ENCODE measurements at regions not wholly inside any gene's neighbourhood (a gene's known extent, or its start where the extent isn't known, plus 50 kb on each side); places are given as distances from the start of the nearest gene placed in this dataset.

DNA sequence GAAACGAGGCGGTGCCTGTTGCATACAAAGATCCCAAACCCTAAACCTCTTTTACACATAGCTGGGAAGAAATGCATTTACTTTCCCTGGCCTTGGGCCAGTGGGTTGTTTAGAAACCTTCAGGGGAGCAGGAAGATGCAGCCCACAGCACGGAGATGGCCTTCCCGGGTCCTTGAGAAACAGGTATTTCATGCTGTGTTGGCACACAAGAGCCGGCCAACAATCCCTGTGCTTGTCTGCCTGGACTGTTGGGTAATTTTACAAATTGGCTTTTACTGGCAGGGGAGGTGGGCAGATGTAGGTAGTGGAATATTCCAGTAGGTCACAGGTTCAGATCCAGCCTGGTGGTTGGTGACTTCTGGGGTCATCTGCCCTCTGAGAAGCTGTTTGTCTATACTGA lies 148.0 kb downstream of the FOXL1 start:
- no peak overlapping the region for H3K4me3 ChIP-seq (ENCODE audit: low read length)
- H3K4me1 ChIP-seq (ENCODE audit: control insufficient read depth, insufficient read depth, low read length), result no peaks in the 10 kb centered on the region
- no peak overlapping the region for H3K4me2 ChIP-seq (ENCODE audit: low read length)
- H3K9ac ChIP-seq (ENCODE audit: low read depth, low read length), result no peak overlapping the region
- no peaks in the 10 kb centered on the region for H3K36me3 ChIP-seq (ENCODE audit: insufficient read depth, low read length)
- H3K27me3 ChIP-seq (ENCODE audit: control insufficient read depth, insufficient read depth, low read length), result peaks cover 33% of the 10 kb centered on the region
- H3K9me3 ChIP-seq (replicated peaks; ENCODE audit: low read length), result no peaks in the 10 kb centered on the region

DNA sequence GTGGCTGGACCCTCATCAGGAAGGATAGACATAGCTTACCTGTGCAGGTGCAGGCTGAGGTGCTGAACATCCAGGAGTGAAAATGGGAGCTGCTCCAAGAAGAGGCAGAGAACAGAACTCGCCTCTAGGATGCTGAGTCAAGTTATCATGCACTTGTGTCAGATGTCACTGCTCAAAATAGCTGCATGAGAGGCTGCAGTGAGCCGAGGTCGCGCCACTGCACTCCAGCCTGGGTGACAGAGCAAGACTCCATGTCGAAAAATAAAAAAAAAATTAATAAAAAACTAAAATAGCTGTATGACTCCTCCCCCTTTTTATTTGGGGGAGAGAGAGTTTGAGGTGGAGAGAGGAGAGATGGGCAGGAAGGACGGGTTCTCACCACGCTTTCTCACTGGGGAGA lies 148.8 kb downstream of the FOXL1 start:
- no peak overlapping the region for H3K9ac ChIP-seq (ENCODE audit: low read depth, low read length)
- no peak overlapping the region for H3K4me3 ChIP-seq (ENCODE audit: low read length)
- no peaks in the 10 kb centered on the region for H3K36me3 ChIP-seq (ENCODE audit: insufficient read depth, low read length)
- H3K4me2 ChIP-seq (ENCODE audit: low read length), result no peak overlapping the region
- no peaks in the 10 kb centered on the region for H3K4me1 ChIP-seq (ENCODE audit: control insufficient read depth, insufficient read depth, low read length)
- H3K27me3 ChIP-seq (ENCODE audit: control insufficient read depth, insufficient read depth, low read length), result peaks cover 38% of the 10 kb centered on the region
- no peaks in the 10 kb centered on the region for H3K9me3 ChIP-seq (replicated peaks; ENCODE audit: low read length)

DNA sequence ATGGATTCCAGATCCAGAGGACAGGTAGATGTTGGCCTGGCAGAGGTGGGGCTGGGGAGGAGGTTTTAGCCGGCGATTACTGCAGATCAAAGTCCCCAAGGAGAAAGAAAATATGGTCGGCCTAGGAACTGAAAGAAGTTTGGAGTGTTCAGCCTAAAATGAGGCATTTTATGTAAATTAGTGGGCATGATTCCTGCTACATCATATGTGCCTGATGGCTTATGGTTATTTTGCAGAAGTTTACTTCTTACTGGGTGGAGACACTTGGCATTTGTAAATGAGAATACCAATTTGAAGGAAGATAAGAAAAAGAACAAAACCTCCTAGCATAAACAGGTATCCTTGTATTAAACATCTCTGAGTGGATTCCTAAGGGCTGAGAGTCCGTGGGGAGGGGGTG lies 149.3 kb downstream of the FOXL1 start:
- H3K4me3 ChIP-seq (ENCODE audit: low read length), result no peak overlapping the region
- H3K27me3 ChIP-seq (ENCODE audit: control insufficient read depth, insufficient read depth, low read length), result peaks cover 38% of the 10 kb centered on the region
- H3K9me3 ChIP-seq (replicated peaks; ENCODE audit: low read length), result no peaks in the 10 kb centered on the region
- H3K9ac ChIP-seq (ENCODE audit: low read depth, low read length), result no peak overlapping the region
- H3K4me2 ChIP-seq (ENCODE audit: low read length), result no peak overlapping the region
- peaks cover 3% of the 10 kb centered on the region for H3K4me1 ChIP-seq (ENCODE audit: control insufficient read depth, insufficient read depth, low read length)
- H3K36me3 ChIP-seq (ENCODE audit: insufficient read depth, low read length), result no peaks in the 10 kb centered on the region

DNA sequence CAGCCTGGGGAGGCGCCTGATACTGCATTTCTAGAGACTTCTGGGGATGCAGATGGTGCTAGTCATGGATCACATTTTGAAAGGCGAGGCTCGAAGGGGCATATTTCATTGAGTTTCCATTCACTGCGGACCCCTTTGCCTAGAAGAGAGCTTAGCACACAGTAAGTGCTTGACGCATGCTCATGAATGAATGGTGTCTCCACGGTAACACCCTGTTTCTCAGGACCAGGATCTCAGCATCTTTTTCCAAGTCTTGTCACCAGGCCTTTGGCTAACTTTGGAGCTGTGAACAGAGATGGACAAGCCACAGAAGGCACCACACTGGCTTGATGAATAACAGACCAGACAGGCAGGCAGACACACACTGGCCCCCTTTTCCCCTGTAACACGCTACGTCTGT lies 151.3 kb downstream of the FOXL1 start:
- Histone ChIP-seq H3K9me3 (replicated peaks; ENCODE audit: low read length) (no peaks in the 10 kb centered on the region), H3K36me3 (ENCODE audit: insufficient read depth, low read length) (no peaks in the 10 kb centered on the region), H3K4me1 (ENCODE audit: control insufficient read depth, insufficient read depth, low read length) (peaks cover 16% of the 10 kb centered on the region), H3K27me3 (ENCODE audit: control insufficient read depth, insufficient read depth, low read length) (peaks cover 38% of the 10 kb centered on the region), H3K4me3 (ENCODE audit: low read length) (no peak overlapping the region), H3K9ac (ENCODE audit: low read depth, low read length) (no peak overlapping the region), H3K4me2 (ENCODE audit: low read length) (no peak overlapping the region)

DNA sequence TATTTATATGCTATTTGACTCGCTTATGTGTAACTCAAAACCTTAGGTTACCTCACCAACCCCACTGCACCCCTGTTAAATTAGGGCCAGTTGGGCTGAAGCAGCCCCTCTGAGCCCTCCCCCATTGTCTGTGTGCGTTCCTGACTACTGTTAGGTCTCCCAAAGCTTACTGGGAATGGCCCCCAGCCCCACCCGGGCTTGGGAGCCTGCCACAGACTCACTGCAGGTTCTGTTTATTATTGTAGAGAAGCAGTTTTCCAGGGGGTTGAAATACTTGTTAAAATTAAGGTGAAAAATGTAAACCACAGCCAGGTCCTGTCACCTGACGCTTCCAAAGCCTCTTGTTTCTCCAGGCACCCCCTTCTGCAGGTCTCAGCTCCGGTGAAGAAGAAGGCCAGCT lies 151.7 kb downstream of the FOXL1 start:
- no peak overlapping the region for H3K4me2 ChIP-seq (ENCODE audit: low read length)
- no peak overlapping the region for H3K9ac ChIP-seq (ENCODE audit: low read depth, low read length)
- peaks cover 38% of the 10 kb centered on the region for H3K27me3 ChIP-seq (ENCODE audit: control insufficient read depth, insufficient read depth, low read length)
- H3K4me1 ChIP-seq (ENCODE audit: control insufficient read depth, insufficient read depth, low read length), result peaks cover 16% of the 10 kb centered on the region
- H3K9me3 ChIP-seq (replicated peaks; ENCODE audit: low read length), result no peaks in the 10 kb centered on the region
- H3K36me3 ChIP-seq (ENCODE audit: insufficient read depth, low read length), result no peaks in the 10 kb centered on the region
- H3K4me3 ChIP-seq (ENCODE audit: low read length), result no peak overlapping the region

DNA sequence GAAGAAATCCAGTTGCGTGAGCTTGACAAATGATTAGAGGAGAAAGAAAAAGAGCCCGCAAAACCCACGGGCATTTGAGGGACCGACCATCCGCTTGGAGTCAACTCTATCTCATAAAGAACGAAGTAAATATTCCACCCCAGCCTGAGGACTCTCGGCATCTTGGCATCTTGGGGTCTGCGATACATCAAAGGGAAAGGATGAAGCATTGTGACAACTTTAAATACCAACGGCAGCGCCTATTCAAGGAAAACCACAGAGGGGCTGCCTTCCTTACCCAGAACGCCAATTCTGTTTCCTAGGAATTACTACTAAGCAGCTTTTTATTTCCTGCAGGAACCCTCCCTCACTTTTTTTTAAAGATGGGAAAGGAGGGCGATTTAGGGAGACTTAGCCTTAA lies 152.2 kb downstream of the FOXL1 start:
- Histone ChIP-seq H3K9ac (ENCODE audit: low read depth, low read length) (no peak overlapping the region), H3K4me2 (ENCODE audit: low read length) (no peak overlapping the region), H3K36me3 (ENCODE audit: insufficient read depth, low read length) (no peaks in the 10 kb centered on the region), H3K4me1 (ENCODE audit: control insufficient read depth, insufficient read depth, low read length) (peaks cover 16% of the 10 kb centered on the region), H3K9me3 (replicated peaks; ENCODE audit: low read length) (no peaks in the 10 kb centered on the region), H3K27me3 (ENCODE audit: control insufficient read depth, insufficient read depth, low read length) (peaks cover 38% of the 10 kb centered on the region), H3K4me3 (ENCODE audit: low read length) (no peak overlapping the region)

DNA sequence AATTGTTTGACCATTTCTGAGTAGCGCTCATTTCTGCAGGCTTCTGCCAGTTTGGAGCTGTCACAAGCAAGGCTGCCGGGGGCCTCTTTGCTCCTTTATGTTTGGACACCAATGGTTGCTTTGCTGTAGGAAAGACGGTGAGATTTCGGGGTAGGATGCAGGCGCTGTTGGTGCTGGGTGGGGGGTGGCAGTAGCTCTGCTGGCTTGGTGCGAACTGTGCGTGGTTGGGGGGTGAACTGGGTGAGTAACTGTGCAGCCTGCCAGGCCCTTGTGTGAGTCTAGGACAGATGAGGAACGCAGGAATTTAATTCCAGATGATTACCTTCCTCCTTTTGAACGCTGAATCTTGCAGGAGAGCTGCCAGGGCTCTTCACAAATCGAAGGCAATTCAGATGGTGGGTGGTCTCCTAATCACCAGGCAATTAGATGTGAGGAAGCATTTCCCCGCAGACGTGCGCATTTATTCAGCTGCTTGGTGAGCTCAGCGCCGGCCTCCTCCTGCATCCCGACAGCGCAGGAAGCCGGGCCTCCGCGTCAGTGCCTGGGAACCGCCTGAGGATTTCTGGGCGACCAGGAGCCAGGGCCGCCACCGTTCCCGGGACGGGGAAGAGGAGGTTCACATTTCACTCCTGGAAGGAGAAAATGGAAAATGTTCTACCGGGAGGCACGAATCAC lies 154.4 kb downstream of the FOXL1 start:
- Histone ChIP-seq H3K4me1 (ENCODE audit: control insufficient read depth, insufficient read depth, low read length) (peaks cover 16% of the 10 kb centered on the region), H3K9ac (ENCODE audit: low read depth, low read length) (peak overlapping the region; percentile 64), H3K4me2 (ENCODE audit: low read length) (peak overlapping the region; percentile 80), H3K4me3 (ENCODE audit: low read length) (peak overlapping the region; percentile 52), H3K9me3 (replicated peaks; ENCODE audit: low read length) (no peaks in the 10 kb centered on the region), H3K36me3 (ENCODE audit: insufficient read depth, low read length) (no peaks in the 10 kb centered on the region), H3K27me3 (ENCODE audit: control insufficient read depth, insufficient read depth, low read length) (peaks cover 33% of the 10 kb centered on the region)

DNA sequence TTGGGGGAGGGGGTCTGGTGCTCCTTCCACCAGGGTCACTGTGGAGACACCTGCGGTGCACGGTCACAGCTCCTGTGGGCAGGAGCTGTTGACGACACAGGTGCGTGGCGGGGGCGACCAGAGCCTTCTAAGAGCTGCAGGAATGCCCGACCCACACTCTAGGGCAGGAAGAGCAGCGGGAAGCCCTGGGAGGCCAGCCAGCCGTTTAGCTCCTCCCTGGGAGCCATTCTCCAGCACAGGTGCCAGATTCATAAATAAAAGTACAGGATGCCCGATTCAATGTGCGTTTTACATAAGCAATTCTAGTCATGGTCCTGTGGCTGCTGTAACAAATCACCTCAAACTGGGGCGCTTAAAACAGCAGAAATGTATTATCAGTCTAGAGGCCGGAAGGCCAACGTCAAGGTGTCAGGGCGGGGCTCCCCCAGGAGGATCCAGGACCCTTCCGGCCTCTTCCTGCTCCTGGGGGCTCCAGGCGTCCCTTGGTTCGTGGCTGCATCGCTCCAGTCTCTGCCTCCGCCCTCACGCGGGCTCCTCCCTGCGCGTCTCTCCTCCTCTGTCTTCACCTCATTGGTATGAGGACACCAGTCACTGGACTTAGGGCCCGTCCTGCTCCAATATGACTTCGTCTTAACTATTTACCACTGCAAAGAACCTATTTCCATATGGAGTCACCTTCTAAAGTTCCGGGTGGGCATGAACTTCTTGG lies 155.4 kb downstream of the FOXL1 start:
- no peaks in the 10 kb centered on the region for H3K9me3 ChIP-seq (replicated peaks; ENCODE audit: low read length)
- no peaks in the 10 kb centered on the region for H3K36me3 ChIP-seq (ENCODE audit: insufficient read depth, low read length)
- H3K27me3 ChIP-seq (ENCODE audit: control insufficient read depth, insufficient read depth, low read length), result peaks cover 24% of the 10 kb centered on the region
- peak overlapping the region; percentile 64 for H3K9ac ChIP-seq (ENCODE audit: low read depth, low read length)
- peaks cover 16% of the 10 kb centered on the region for H3K4me1 ChIP-seq (ENCODE audit: control insufficient read depth, insufficient read depth, low read length)
- H3K4me2 ChIP-seq (ENCODE audit: low read length), result peak overlapping the region; percentile 80
- no peak overlapping the region for H3K4me3 ChIP-seq (ENCODE audit: low read length)

DNA sequence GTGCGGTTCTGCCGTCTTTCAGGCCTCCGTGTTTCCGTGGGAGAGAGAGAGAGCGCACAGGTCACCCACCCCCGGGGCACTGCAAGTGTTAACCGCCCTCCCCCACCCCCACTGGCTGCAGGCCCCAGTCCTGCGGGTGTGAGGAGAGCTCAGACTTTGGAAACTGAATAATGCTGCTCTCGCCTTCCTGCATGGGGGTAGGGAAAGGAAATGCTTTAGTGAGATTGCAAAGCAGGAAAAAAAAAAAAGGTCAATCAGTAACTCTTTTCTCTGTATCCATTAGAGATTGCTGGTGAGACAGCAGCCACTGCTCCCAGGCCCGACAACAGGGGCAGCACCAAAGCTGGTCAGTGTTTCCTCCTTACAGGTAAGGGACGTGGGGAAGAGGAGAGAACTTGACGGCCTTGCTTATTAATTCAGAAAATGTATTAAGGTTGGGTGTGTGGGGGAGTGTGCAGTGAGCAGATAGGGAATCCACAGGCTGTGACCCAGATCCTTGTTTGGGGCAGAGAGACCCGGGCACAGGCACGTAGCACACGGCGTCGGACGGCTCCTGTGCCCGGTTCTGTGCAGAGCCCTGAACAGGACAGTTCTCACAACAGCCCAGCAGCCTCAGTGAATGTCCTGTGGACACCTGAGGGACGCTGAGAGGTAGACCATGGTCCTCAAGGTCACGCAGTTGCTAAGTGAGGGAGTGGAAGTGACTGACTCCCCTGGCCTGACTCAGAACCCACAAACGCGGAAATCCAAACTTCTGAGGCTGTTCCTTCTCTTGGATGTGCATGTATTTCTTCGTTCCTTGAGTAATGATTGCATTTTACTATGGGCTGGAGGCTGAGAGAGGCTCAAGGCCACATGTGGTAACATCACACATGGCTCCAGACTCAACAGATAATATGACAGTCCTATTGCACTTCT lies 156.5 kb downstream of the FOXL1 start:
- H3K4me2 ChIP-seq (ENCODE audit: low read length), result no peak overlapping the region
- H3K27me3 ChIP-seq (ENCODE audit: control insufficient read depth, insufficient read depth, low read length), result peaks cover 18% of the 10 kb centered on the region
- no peaks in the 10 kb centered on the region for H3K9me3 ChIP-seq (replicated peaks; ENCODE audit: low read length)
- no peak overlapping the region for H3K4me3 ChIP-seq (ENCODE audit: low read length)
- no peaks in the 10 kb centered on the region for H3K36me3 ChIP-seq (ENCODE audit: insufficient read depth, low read length)
- H3K4me1 ChIP-seq (ENCODE audit: control insufficient read depth, insufficient read depth, low read length), result peaks cover 17% of the 10 kb centered on the region
- no peak overlapping the region for H3K9ac ChIP-seq (ENCODE audit: low read depth, low read length)

DNA sequence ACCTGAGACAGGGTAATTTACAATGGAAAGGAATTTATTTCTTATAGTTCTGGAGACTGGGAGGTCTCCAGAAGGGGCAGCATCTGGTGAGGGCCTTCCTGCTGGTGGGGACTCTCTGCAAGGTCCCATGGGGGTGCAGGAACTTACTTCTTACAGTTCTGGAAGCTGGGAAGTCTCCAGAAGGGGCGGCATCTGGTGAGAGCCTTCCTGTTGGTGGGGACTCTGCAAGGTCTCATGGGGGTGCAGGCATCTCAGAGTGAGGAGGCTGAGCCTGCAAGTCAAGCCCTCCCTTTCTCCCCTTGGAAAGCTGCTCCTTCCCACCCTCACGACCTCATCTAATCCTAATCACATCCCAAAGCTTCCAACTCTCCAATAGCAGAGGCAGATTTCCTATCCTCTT lies 157.4 kb downstream of the FOXL1 start:
- Histone ChIP-seq H3K36me3 (ENCODE audit: insufficient read depth, low read length) (no peaks in the 10 kb centered on the region), H3K9me3 (replicated peaks; ENCODE audit: low read length) (no peaks in the 10 kb centered on the region), H3K27me3 (ENCODE audit: control insufficient read depth, insufficient read depth, low read length) (peaks cover 9% of the 10 kb centered on the region), H3K4me3 (ENCODE audit: low read length) (no peak overlapping the region), H3K4me1 (ENCODE audit: control insufficient read depth, insufficient read depth, low read length) (peaks cover 26% of the 10 kb centered on the region), H3K9ac (ENCODE audit: low read depth, low read length) (no peak overlapping the region), H3K4me2 (ENCODE audit: low read length) (no peak overlapping the region)

DNA sequence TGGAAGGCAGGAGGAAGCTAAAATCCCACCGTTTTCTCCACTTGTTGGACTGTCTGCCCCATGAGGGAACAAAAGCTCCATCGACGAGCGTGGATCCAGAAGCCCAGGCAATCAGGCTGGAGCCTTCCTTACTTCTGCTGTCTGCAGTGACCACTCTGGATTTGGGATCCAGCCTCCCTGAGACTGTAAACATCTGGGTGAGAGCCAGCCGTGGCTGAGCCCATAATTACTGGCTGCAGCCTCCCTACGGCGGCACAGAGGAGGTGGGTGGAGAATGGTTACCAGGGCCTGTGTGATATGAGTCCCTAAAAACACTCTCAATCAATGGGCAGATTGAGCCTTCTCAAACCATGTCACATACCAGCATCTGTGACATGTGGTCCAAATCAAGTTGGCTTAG lies 158.2 kb downstream of the FOXL1 start:
- H3K9ac ChIP-seq (ENCODE audit: low read depth, low read length), result no peak overlapping the region
- H3K4me3 ChIP-seq (ENCODE audit: low read length), result no peak overlapping the region
- peaks cover 34% of the 10 kb centered on the region for H3K4me1 ChIP-seq (ENCODE audit: control insufficient read depth, insufficient read depth, low read length)
- no peaks in the 10 kb centered on the region for H3K36me3 ChIP-seq (ENCODE audit: insufficient read depth, low read length)
- no peak overlapping the region for H3K4me2 ChIP-seq (ENCODE audit: low read length)
- peaks cover 3% of the 10 kb centered on the region for H3K27me3 ChIP-seq (ENCODE audit: control insufficient read depth, insufficient read depth, low read length)
- no peaks in the 10 kb centered on the region for H3K9me3 ChIP-seq (replicated peaks; ENCODE audit: low read length)
